ENCODE measurements at regions not wholly inside any gene's neighbourhood (a gene's known extent, or its start where the extent isn't known, plus 50 kb on each side); places are given as distances from the start of the nearest gene placed in this dataset.

DNA sequence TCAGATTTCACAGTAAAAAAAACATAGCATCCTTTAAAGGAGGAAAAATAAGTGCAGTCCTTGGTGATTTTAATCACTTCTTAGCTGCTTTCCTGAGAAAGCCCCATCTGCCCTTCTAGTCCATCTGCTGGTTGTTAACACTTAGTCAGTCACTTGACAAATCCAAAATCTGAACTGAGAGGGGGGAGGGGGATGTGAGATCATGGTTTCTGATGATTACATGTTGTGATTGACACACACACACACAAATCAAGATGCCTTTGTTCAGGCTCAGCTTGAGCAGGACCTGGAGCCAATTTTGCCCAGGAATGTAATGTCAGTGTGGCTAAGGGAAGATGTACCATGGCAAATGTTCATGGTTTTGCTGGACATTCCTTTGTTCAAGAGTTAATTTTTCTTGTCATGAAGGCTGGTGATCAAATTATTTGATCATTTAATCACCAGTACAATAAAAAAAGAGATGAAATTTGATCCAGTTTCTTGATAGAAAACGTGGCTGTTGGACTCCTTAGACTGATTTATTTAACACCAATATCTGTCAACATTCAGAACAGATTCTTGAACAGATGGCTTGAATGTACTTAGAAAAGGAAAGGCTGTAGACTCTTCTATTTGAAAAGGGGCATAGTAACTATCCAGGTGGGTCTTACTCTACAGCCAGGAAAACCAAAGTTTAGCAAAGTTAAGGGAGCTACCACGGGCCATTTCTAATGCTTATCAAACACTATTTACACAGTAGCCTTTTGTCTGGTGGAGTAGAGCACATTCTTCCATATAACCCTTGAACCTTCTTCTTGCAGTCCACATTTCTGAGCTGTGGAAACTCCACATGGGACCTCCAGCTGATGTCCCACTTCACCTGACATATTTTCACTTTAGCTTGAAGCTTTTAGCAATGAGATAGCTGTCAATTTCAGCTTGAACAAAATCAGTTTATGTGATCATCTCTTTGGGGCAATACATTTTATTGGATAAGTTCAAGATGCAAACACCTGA, 408.7 kb downstream of the PIK3C3 start:
- Histone ChIP-seq H3K9me3 (no peaks in the 10 kb centered on the region), H3K4me3 (no peak overlapping the region), H3K4me1 (no peaks in the 10 kb centered on the region), H3K36me3 (no peaks in the 10 kb centered on the region), H3K27ac (no peak overlapping the region), H3K27me3 (no peaks in the 10 kb centered on the region)
- intact Hi-C loops (cut with DNase I) = no loop called here
- ATAC-seq = no peak
- DNase-seq = no peak
- WGBS (ENCODE audit: insufficient coverage, low coverage, low lambda C conversion rate, missing lambda C conversion rate) = 23% methylated on average over 2 of the region's 2 CpGs
- TF ChIP-seq POLR2A (IDR thresholded peaks at IDR 0.05) (no peak), CTCF (IDR thresholded peaks at IDR 0.05) (no peak)

DNA sequence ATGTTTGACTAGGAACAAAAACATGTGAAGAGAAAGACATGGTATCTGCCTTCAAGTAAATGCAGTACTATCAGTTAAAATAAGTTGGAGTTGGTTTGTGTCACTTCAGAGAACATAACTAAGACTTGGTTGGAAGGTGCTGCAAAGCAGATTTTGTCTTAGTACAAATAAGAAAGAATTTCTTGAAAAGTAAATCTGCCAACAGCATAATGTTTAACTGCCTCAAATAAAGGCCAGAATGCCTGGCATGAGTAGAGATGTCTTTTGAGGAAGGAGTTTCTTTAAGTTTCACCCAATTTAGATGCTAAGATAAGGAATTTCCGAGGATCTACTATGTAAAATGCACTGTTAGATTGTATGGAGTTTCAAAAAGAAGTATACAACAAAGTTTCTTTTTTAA, 409.7 kb downstream of the PIK3C3 start:
- no peak for DNase-seq
- intact Hi-C loops (cut with DNase I) = no loop called here
- Histone ChIP-seq H3K9me3 (no peaks in the 10 kb centered on the region), H3K27me3 (no peaks in the 10 kb centered on the region), H3K4me3 (no peak overlapping the region), H3K4me1 (no peaks in the 10 kb centered on the region), H3K36me3 (no peaks in the 10 kb centered on the region), H3K27ac (no peak overlapping the region)
- ATAC-seq = no peak
- no peak for TF ChIP-seq POLR2A (IDR thresholded peaks at IDR 0.05)
- TF ChIP-seq CTCF (IDR thresholded peaks at IDR 0.05) = no peak
- WGBS (ENCODE audit: insufficient coverage, low coverage, low lambda C conversion rate, missing lambda C conversion rate) = 50% methylated on average over 1 of the region's 1 CpG

DNA sequence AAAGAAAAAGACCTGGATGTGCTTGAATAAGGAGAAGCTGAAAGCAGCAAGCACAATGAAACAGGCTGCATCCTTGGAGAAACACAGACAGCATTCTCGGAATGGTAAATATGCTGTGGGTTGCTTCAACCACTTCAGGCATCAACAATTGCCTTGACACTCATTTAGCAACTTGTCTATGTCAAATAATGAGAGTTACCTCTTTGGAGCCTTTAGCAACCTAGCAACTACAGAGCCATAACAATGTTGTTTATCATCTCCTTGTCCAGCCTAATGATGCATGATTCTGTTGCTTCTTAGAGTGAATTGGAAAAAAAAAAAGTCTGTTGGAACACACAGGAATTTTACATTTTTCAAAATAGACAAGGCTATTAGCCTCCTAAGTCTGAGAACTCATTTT, 410.6 kb downstream of the PIK3C3 start:
- Histone ChIP-seq H3K4me1 (no peaks in the 10 kb centered on the region), H3K27me3 (no peaks in the 10 kb centered on the region), H3K4me3 (no peak overlapping the region), H3K27ac (no peak overlapping the region), H3K9me3 (no peaks in the 10 kb centered on the region), H3K36me3 (no peaks in the 10 kb centered on the region)
- WGBS (ENCODE audit: insufficient coverage, low coverage, low lambda C conversion rate, missing lambda C conversion rate) = 56% methylated on average over 1 of the region's 1 CpG
- TF ChIP-seq POLR2A (IDR thresholded peaks at IDR 0.05) (no peak), CTCF (IDR thresholded peaks at IDR 0.05) (no peak)
- ATAC-seq (no peak), DNase-seq (no peak)
- intact Hi-C loops (cut with DNase I) = no loop called here

- WGBS (ENCODE audit: insufficient coverage, low coverage, low lambda C conversion rate, missing lambda C conversion rate) = 88% methylated on average over 1 of the region's 1 CpG
- intact Hi-C loops (cut with DNase I) = no loop called here
- ATAC-seq (no peak), DNase-seq (no peak)
- no peak overlapping the region for H3K4me3 ChIP-seq
- no peak overlapping the region for H3K27ac ChIP-seq
- no peaks in the 10 kb centered on the region for H3K36me3 ChIP-seq
- H3K4me1 ChIP-seq = no peaks in the 10 kb centered on the region
- TF ChIP-seq POLR2A (IDR thresholded peaks at IDR 0.05) (no peak), CTCF (IDR thresholded peaks at IDR 0.05) (no peak)
- no peaks in the 10 kb centered on the region for H3K27me3 ChIP-seq
- no peaks in the 10 kb centered on the region for H3K9me3 ChIP-seq
Observed at GRCh38 chr18:42373584-42373983, 418.6 kb downstream of the PIK3C3 start.
